GM12891 (cell line): ENCODE measurements at regions not wholly inside any gene's neighbourhood (a gene's known extent, or its start where the extent isn't known, plus 50 kb on each side); places are given as distances from the start of the nearest gene placed in this dataset.

Experiments
- PAX5 ChIP-seq: IDR thresholded peaks from 2 replicates; pipeline ENCODE4 v1.6.1; 2011; ENCODE audit warnings: low read length, moderate library complexity, mild to moderate bottlenecking; ENCODE audit not compliant: insufficient read depth, severe bottlenecking
- POLR2A ChIP-seq: IDR thresholded peaks from 2 replicates; pipeline ENCODE4 v1.6.1; 2011; ENCODE audit warnings: low read depth, low read length, control low read depth
- POLR2AphosphoS5 ChIP-seq: IDR thresholded peaks from 2 replicates; pipeline ENCODE4 v1.6.1; 2011; ENCODE audit warnings: low read depth, low read length, control low read depth

DNA sequence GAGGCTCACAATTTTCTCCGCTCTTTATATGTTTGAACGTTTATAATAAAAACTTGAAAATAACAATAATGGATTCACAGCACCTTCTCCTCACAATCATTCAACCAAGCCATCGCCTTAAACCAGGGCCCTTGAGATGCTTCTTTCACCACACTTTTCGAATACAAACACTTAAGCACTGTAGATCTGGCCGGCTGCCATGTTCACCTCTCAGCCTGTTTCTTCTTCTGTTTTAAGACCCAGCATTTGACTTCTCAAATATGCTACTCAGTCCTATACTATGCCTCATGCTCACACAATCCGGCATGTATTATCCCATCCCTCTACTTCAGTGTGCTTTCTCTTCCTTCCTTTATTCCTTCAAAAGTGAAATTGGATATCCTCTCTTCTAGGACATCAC is 280.6 kb downstream of the TFEC start:
- TF ChIP-seq POLR2AphosphoS5 (no peak), PAX5 (no peak), POLR2A (no peak)
